ENCODE measurements at regions not wholly inside any gene's neighbourhood (a gene's known extent, or its start where the extent isn't known, plus 50 kb on each side); places are given as distances from the start of the nearest gene placed in this dataset.

DNA sequence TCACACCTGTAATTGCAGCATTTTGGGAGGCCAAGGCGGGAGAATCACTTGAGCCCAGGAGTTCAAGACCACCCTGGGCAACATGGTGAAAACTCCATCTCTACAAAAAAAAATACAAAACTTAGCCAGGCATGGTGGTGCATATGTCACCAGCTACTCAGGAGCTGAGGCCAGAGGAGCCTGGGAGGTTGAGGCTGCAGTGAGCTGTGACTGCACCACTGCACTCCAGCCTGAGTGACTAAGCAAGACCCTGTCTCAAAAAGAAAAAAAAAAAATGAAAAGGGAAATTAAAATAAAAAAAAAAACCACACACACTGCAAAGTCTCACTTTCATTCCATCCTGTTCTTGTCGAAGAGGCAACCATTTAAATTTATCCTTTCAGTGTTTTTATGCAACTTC is 100.8 kb upstream of the PIAS1 start:
- intact Hi-C loops (cut with micrococcal nuclease) = no loop called here
- Histone ChIP-seq H3K27me3 (ENCODE audit: low read length) (no peaks in the 10 kb centered on the region), H3F3A (ENCODE audit: low read length, unreplicated experiment) (no peaks in the 10 kb centered on the region), H3K27ac (ENCODE audit: low read length) (no peak overlapping the region), H3K36me3 (ENCODE audit: low read depth, low read length) (no peaks in the 10 kb centered on the region), H4K20me1 (ENCODE audit: low read length) (no peaks in the 10 kb centered on the region), H3K4me1 (ENCODE audit: insufficient read depth, low read length) (no peaks in the 10 kb centered on the region), H3K9ac (ENCODE audit: low read length) (no peak overlapping the region), H3K4me3 (ENCODE audit: low read length) (no peak overlapping the region), H3K4me2 (ENCODE audit: low read length) (no peak overlapping the region), H3K9me3 (ENCODE audit: low read length) (no peaks in the 10 kb centered on the region), H2AFZ (ENCODE audit: low read length) (no peak overlapping the region), H3K9me2 (replicated peaks; ENCODE audit: low read length) (0 out of 2 replicates have a peak, but pooled peaks cover 4% of the 10 kb centered on the region), H3K79me2 (ENCODE audit: low read length) (no peaks in the 10 kb centered on the region)
- BruUV-seq (replicated peaks) = no TSS peak
- DNase-seq = no peak
- POLR2A ChIA-PET (ENCODE audit: unreplicated experiment) = no interaction called here
- no peak for ATAC-seq
- no peak for TF ChIP-seq EZH2 (IDR thresholded peaks at IDR 0.05; ENCODE audit: low read length, unreplicated experiment)
- no peak for TF ChIP-seq CTCF (conservative IDR thresholded peaks at IDR 0.05; ENCODE audit: low read depth, low read length)
- no peak for TF ChIP-seq EZH2phosphoT487 (IDR thresholded peaks at IDR 0.05; ENCODE audit: borderline replicate concordance, low read length)
- CTCF ChIA-PET = no interaction called here

GRCh38 chr15:67955252-67955651 is 98.9 kb upstream of the PIAS1 start:
- Histone ChIP-seq H3K4me3 (ENCODE audit: low read length) (no peak overlapping the region), H4K20me1 (ENCODE audit: low read length) (no peaks in the 10 kb centered on the region), H2AFZ (ENCODE audit: low read length) (no peak overlapping the region), H3K4me2 (ENCODE audit: low read length) (no peak overlapping the region), H3K27ac (ENCODE audit: low read length) (no peak overlapping the region), H3K27me3 (ENCODE audit: low read length) (no peaks in the 10 kb centered on the region), H3K9ac (ENCODE audit: low read length) (no peak overlapping the region), H3F3A (ENCODE audit: low read length, unreplicated experiment) (no peaks in the 10 kb centered on the region), H3K36me3 (ENCODE audit: low read depth, low read length) (no peaks in the 10 kb centered on the region), H3K79me2 (ENCODE audit: low read length) (no peaks in the 10 kb centered on the region), H3K4me1 (ENCODE audit: insufficient read depth, low read length) (no peaks in the 10 kb centered on the region), H3K9me2 (replicated peaks; ENCODE audit: low read length) (0 out of 2 replicates have a peak, but pooled peaks cover 4% of the 10 kb centered on the region), H3K9me3 (ENCODE audit: low read length) (no peaks in the 10 kb centered on the region)
- DNase-seq (no peak), ATAC-seq (no peak)
- intact Hi-C loops (cut with micrococcal nuclease) = no loop called here
- POLR2A ChIA-PET (ENCODE audit: unreplicated experiment) = no interaction called here
- CTCF ChIA-PET = no interaction called here
- TF ChIP-seq EZH2phosphoT487 (IDR thresholded peaks at IDR 0.05; ENCODE audit: borderline replicate concordance, low read length) = no peak
- no peak for TF ChIP-seq EZH2 (IDR thresholded peaks at IDR 0.05; ENCODE audit: low read length, unreplicated experiment)
- BruUV-seq (replicated peaks) = no TSS peak

DNA sequence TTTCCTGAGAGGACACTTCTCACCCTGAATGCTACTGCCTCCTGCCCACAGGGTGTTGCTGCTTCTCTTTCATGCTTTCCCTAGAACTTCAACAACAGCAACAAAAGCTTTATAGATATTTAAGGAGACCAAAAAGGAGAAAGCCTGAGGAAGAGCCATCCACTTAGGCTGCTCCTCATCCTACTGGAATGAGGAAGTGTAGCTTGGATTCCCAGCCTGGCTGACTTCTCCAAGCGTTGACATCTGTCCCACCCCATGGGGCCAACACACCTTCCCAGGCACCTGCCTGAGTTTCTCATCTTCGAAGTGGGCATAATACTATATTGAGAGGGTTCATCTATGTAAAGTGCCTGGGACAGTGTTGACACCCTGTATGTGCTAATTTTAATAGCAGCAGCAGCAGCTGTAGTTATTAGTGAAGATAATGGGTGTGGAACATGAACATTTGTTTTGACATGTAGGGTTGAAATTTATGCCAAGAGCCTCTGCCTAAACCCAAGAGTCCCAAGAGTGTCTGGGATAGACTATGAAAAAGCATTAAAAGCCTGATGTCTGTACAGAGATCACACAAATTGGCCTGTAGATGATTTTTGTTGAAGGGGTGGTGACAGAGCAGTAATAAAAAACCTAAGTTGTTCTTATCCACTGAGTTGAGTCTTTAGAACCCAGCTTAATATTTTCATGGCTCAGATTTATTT is 96.5 kb upstream of the PIAS1 start:
- no peaks in the 10 kb centered on the region for H3K27me3 ChIP-seq (ENCODE audit: low read length)
- no peaks in the 10 kb centered on the region for H3K9me3 ChIP-seq (ENCODE audit: low read length)
- no TSS peak for BruUV-seq (replicated peaks)
- H2AFZ ChIP-seq (ENCODE audit: low read length) = no peak overlapping the region
- H3K27ac ChIP-seq (ENCODE audit: low read length) = no peak overlapping the region
- ChIA-PET CTCF (no interaction called here), POLR2A (ENCODE audit: unreplicated experiment) (no interaction called here)
- TF ChIP-seq CTCF (conservative IDR thresholded peaks at IDR 0.05; ENCODE audit: low read depth, low read length) (no peak), EZH2phosphoT487 (IDR thresholded peaks at IDR 0.05; ENCODE audit: borderline replicate concordance, low read length) (no peak), EZH2 (IDR thresholded peaks at IDR 0.05; ENCODE audit: low read length, unreplicated experiment) (no peak)
- H3K4me2 ChIP-seq (ENCODE audit: low read length) = no peak overlapping the region
- no peaks in the 10 kb centered on the region for H4K20me1 ChIP-seq (ENCODE audit: low read length)
- 0 out of 2 replicates have a peak, but pooled peaks cover 4% of the 10 kb centered on the region for H3K9me2 ChIP-seq (replicated peaks; ENCODE audit: low read length)
- H3K4me1 ChIP-seq (ENCODE audit: insufficient read depth, low read length) = peaks cover 10% of the 10 kb centered on the region
- H3F3A ChIP-seq (ENCODE audit: low read length, unreplicated experiment) = no peaks in the 10 kb centered on the region
- DNase-seq = no peak
- no peak for ATAC-seq
- H3K79me2 ChIP-seq (ENCODE audit: low read length) = no peaks in the 10 kb centered on the region
- intact Hi-C loops (cut with micrococcal nuclease) = no loop called here
- H3K36me3 ChIP-seq (ENCODE audit: low read depth, low read length) = no peaks in the 10 kb centered on the region
- H3K9ac ChIP-seq (ENCODE audit: low read length) = no peak overlapping the region
- H3K4me3 ChIP-seq (ENCODE audit: low read length) = no peak overlapping the region
